HepG2 (cell line): ENCODE measurements at regions not wholly inside any gene's neighbourhood (a gene's known extent, or its start where the extent isn't known, plus 50 kb on each side); places are given as distances from the start of the nearest gene placed in this dataset.
A peak's percentile ranks its signal among the peaks of the same experiment; 100 is the strongest.

ENCODE experiments used
- AGO2 ChIP-seq: fragments of 200-400 bp; formaldehyde crosslinking; optimal IDR thresholded peaks from 2 replicates; pipeline ENCODE3; 2017; ENCODE audit warnings: mild to moderate bottlenecking, low read depth, low read length, moderate library complexity
- ARID3A ChIP-seq: IDR thresholded peaks from 2 replicates; pipeline ENCODE4 v1.6.1; 2012; ENCODE audit warnings: low read depth, low read length, improper control_type of control experiment
- CBX5 ChIP-seq: sonication (generic); formaldehyde crosslinking; IDR thresholded peaks from 2 replicates; pipeline ENCODE4 v1.4.0; 2020; ENCODE audit warnings: missing genetic modification reagents, borderline replicate concordance
- CENPT ChIP-seq: sonication (generic); formaldehyde crosslinking; IDR thresholded peaks from 2 replicates; pipeline ENCODE4 v1.8.0; 2022; ENCODE audit warnings: low read depth, mild to moderate bottlenecking, moderate library complexity, missing genetic modification reagents
- DPF2 ChIP-seq: sonication (generic); formaldehyde crosslinking; IDR thresholded peaks from 2 replicates; pipeline ENCODE4 v1.4.0; 2020; ENCODE audit warnings: mild to moderate bottlenecking, low read depth, missing genetic modification reagents, borderline replicate concordance
- FOSL2 ChIP-seq: sonication (generic); formaldehyde crosslinking; IDR thresholded peaks from 2 replicates; pipeline ENCODE4 v1.4.0; 2020; ENCODE audit warnings: missing genetic modification reagents
- GABPA ChIP-seq, 2 experiments: IDR thresholded peaks; 2 replicates each; pipeline ENCODE4 v1.6.1; 2011 to 2016; ENCODE audit warnings: low read depth in 2 of 2, low read length in 1 of 2, missing biosample characterization in 1 of 2, missing genetic modification characterization in 1 of 2
- GMEB1 ChIP-seq: sonication (generic); formaldehyde crosslinking; IDR thresholded peaks from 2 replicates; pipeline ENCODE4 v1.5.1; 2020; ENCODE audit warnings: missing genetic modification reagents, mild to moderate bottlenecking, borderline replicate concordance
- IKZF4 ChIP-seq: sonication (generic); formaldehyde crosslinking; IDR thresholded peaks from 2 replicates; pipeline ENCODE4 v1.5.1; 2020; ENCODE audit warnings: borderline replicate concordance, mild to moderate bottlenecking, low read depth, missing genetic modification reagents; ENCODE audit errors: not compliant biosample characterization
- KDM6A ChIP-seq: IDR thresholded peaks from 2 replicates; pipeline ENCODE4 v1.6.1; 2016; ENCODE audit warnings: low read depth
- NFKBIZ ChIP-seq: IDR thresholded peaks from 2 replicates; pipeline ENCODE4 v1.6.1; 2018; ENCODE audit warnings: missing genetic modification reagents, missing compliant biosample characterization
- NR1H2 ChIP-seq: sonication (generic); formaldehyde crosslinking; IDR thresholded peaks from 2 replicates; pipeline ENCODE4 v1.8.1; 2022; ENCODE audit warnings: low read depth, missing genetic modification reagents, borderline replicate concordance
- POGZ ChIP-seq: sonication (generic); formaldehyde crosslinking; IDR thresholded peaks from 2 replicates; pipeline ENCODE4 v1.4.0; 2020; ENCODE audit warnings: mild to moderate bottlenecking, missing genetic modification reagents
- RAD21 ChIP-seq: fragments of 450-650 bp; formaldehyde crosslinking; IDR thresholded peaks from 2 replicates; pipeline ENCODE4 v1.5.0; 2020; ENCODE audit warnings: mild to moderate bottlenecking
- SNRNP70 ChIP-seq: fragments of 200-400 bp; formaldehyde crosslinking; IDR thresholded peaks from 2 replicates; pipeline ENCODE4 v1.6.1; 2017; ENCODE audit warnings: mild to moderate bottlenecking, low read depth, low read length, moderate library complexity
- SRY ChIP-seq: sonication (generic); formaldehyde crosslinking; IDR thresholded peaks from 2 replicates; pipeline ENCODE4 v1.8.0; 2022; ENCODE audit warnings: mild to moderate bottlenecking, missing genetic modification reagents
- TCF7 ChIP-seq: sonication (generic); IDR thresholded peaks from 2 replicates; pipeline ENCODE4 v1.6.1; 2016; ENCODE audit warnings: antibody characterized with exemption, low read depth
- TCF7L2 ChIP-seq: IDR thresholded peaks from 2 replicates; pipeline ENCODE4 v1.6.1; 2011; ENCODE audit warnings: mild to moderate bottlenecking, low read depth, low read length, moderate library complexity
- YY1 ChIP-seq: IDR thresholded peaks from 2 replicates; pipeline ENCODE4 v1.6.1; 2011; ENCODE audit warnings: low read length, low read depth, moderate library complexity, mild to moderate bottlenecking; ENCODE audit not compliant: insufficient read depth, insufficient replicate concordance
- ZGPAT ChIP-seq: IDR thresholded peaks from 2 replicates; pipeline ENCODE4 v1.6.1; 2016; ENCODE audit warnings: mild to moderate bottlenecking
- ZNF160 ChIP-seq: sonication (generic); formaldehyde crosslinking; IDR thresholded peaks from 2 replicates; pipeline ENCODE4 v1.8.0; 2022; ENCODE audit warnings: mild to moderate bottlenecking, inconsistent platforms, missing genetic modification reagents
- ZNF205 ChIP-seq: IDR thresholded peaks from 2 replicates; pipeline ENCODE4 v1.6.1; 2018; ENCODE audit warnings: missing biosample characterization, missing genetic modification reagents
- ZNF282 ChIP-seq: fragments of 450-650 bp; IDR thresholded peaks from 2 replicates; pipeline ENCODE4 v1.6.1; 2018; ENCODE audit not compliant: partially characterized antibody
- ZNF605 ChIP-seq: sonication (generic); formaldehyde crosslinking; IDR thresholded peaks from 2 replicates; pipeline ENCODE4 v1.8.0; 2022; ENCODE audit warnings: mild to moderate bottlenecking, missing genetic modification reagents
- ZNF703 ChIP-seq: sonication (generic); formaldehyde crosslinking; IDR thresholded peaks from 2 replicates; pipeline ENCODE4 v1.5.1; 2020; ENCODE audit warnings: missing genetic modification reagents, mild to moderate bottlenecking, moderate library complexity, borderline replicate concordance
- ZNF816 ChIP-seq: sonication (generic); formaldehyde crosslinking; IDR thresholded peaks from 2 replicates; pipeline ENCODE4 v1.8.0; 2022; ENCODE audit warnings: missing genetic modification reagents, mild to moderate bottlenecking, borderline replicate concordance
- ZNF878 ChIP-seq: sonication (generic); formaldehyde crosslinking; IDR thresholded peaks from 2 replicates; pipeline ENCODE4 v1.8.1; 2023; ENCODE audit warnings: mild to moderate bottlenecking, missing genetic modification reagents, moderate library complexity

GRCh38 chr10:59073456-59074053 is 102.9 kb upstream of the PHYHIPL start (continued):
- TF ChIP-seq NFKBIZ (CRISPR knock-in tag) (peak; percentile 87), ZNF282 (no peak), GMEB1 (CRISPR knock-in tag) (peak; percentile 51; the same call in 1 of the 2 replicates), TCF7 (peak; percentile 100), ZNF878 (CRISPR knock-in tag) (peak; percentile 41; the same call in 1 of the 2 replicates), SNRNP70 (no peak), NR1H2 (CRISPR knock-in tag) (no peak), ZNF605 (CRISPR knock-in tag) (peak; percentile 45; the same call in 1 of the 2 replicates), POGZ (peak; percentile 92), IKZF4 (CRISPR knock-in tag) (no peak), SRY (no peak; the same call in 1 of the 2 replicates), AGO2 (no peak), KDM6A (CRISPR knock-in tag) (peak; percentile 92), TCF7L2 (peak; percentile 99), GABPA (IDR thresholded peaks at IDR 0.05; ENCODE audit: low read depth, low read length) (no peak), GABPA (CRISPR knock-in tag; IDR thresholded peaks at IDR 0.05; ENCODE audit: low read depth) (peak; percentile 53), FOSL2 (CRISPR knock-in tag) (peak; percentile 86), CENPT (CRISPR knock-in tag) (no peak), ZNF816 (CRISPR knock-in tag) (peak; percentile 79; the same call in 1 of the 2 replicates), ZGPAT (CRISPR knock-in tag) (peak; percentile 98), ZNF703 (peak; percentile 72; the same call in 1 of the 2 replicates), YY1 (peak; percentile 54), DPF2 (CRISPR knock-in tag) (peak; percentile 96), CBX5 (peak; percentile 83; the same call in 1 of the 2 replicates), ZNF205 (CRISPR knock-in tag) (peak; percentile 69; the same call in 1 of the 2 replicates), ARID3A (peak; percentile 100), ZNF160 (CRISPR knock-in tag) (0 out of 2 replicates have a peak, but pooled peaks have one; percentile 42), RAD21 (CRISPR knock-in tag) (peak; percentile 36; the same call in 1 of the 2 replicates)
